ENCODE measurements at regions not wholly inside any gene's neighbourhood (a gene's known extent, or its start where the extent isn't known, plus 50 kb on each side); places are given as distances from the start of the nearest gene placed in this dataset.

- DNase-seq (ENCODE audit: insufficient read length, low spot score, missing footprints): peak; percentile 65
- TF ChIP-seq CTCF (IDR thresholded peaks at IDR 0.05; ENCODE audit: extremely low read depth, low read depth, low read length): peak; percentile 68
Measured at GRCh38 chr7:72493850-72494661, 81.9 kb upstream of the CALN1 start.

GRCh38 chr7:72492461-72493065, 80.4 kb upstream of the CALN1 start:
- H3K36me3 ChIP-seq (ENCODE audit: insufficient read depth, low read length): no peaks in the 10 kb centered on the region
- TF ChIP-seq CTCF (IDR thresholded peaks at IDR 0.05; ENCODE audit: extremely low read depth, low read depth, low read length): no peak
- H3K9me3 ChIP-seq (ENCODE audit: low read depth, low read length): no peaks in the 10 kb centered on the region
- no peak overlapping the region for H3K4me3 ChIP-seq (ENCODE audit: insufficient read depth, low read length)
- H3K27ac ChIP-seq (ENCODE audit: low read depth, low read length): no peak overlapping the region
- H4K20me1 ChIP-seq (ENCODE audit: insufficient read depth, low read length): no peaks in the 10 kb centered on the region
- no peaks in the 10 kb centered on the region for H3K79me2 ChIP-seq (ENCODE audit: insufficient read depth, low read length)
- no peaks in the 10 kb centered on the region for H3K4me1 ChIP-seq (ENCODE audit: insufficient read depth, low read length)
- DNase-seq (ENCODE audit: insufficient read length, low spot score, missing footprints): peak; percentile 62
- no peak overlapping the region for H2AFZ ChIP-seq (ENCODE audit: low read length)
- H3K4me2 ChIP-seq (ENCODE audit: insufficient read depth, low read length): no peak overlapping the region
- no peaks in the 10 kb centered on the region for H3K27me3 ChIP-seq (ENCODE audit: insufficient read depth, low read length)

More at GRCh38 chr7:72493850-72494661, 81.9 kb upstream of the CALN1 start:
- H3K27ac ChIP-seq (ENCODE audit: low read depth, low read length): no peak overlapping the region
- no peaks in the 10 kb centered on the region for H3K27me3 ChIP-seq (ENCODE audit: insufficient read depth, low read length)
- no peak overlapping the region for H3K4me2 ChIP-seq (ENCODE audit: insufficient read depth, low read length)
- no peaks in the 10 kb centered on the region for H4K20me1 ChIP-seq (ENCODE audit: insufficient read depth, low read length)
- H2AFZ ChIP-seq (ENCODE audit: low read length): no peak overlapping the region
- no peak overlapping the region for H3K4me3 ChIP-seq (ENCODE audit: insufficient read depth, low read length)
- H3K79me2 ChIP-seq (ENCODE audit: insufficient read depth, low read length): no peaks in the 10 kb centered on the region
- no peaks in the 10 kb centered on the region for H3K4me1 ChIP-seq (ENCODE audit: insufficient read depth, low read length)
- no peaks in the 10 kb centered on the region for H3K9me3 ChIP-seq (ENCODE audit: low read depth, low read length)
- no peaks in the 10 kb centered on the region for H3K36me3 ChIP-seq (ENCODE audit: insufficient read depth, low read length)

- no peaks in the 10 kb centered on the region for H3K9me3 ChIP-seq (ENCODE audit: low read depth, low read length)
- H2AFZ ChIP-seq (ENCODE audit: low read length): no peak overlapping the region
- no peak overlapping the region for H3K4me3 ChIP-seq (ENCODE audit: insufficient read depth, low read length)
- no peak overlapping the region for H3K27ac ChIP-seq (ENCODE audit: low read depth, low read length)
- no peak overlapping the region for H3K4me2 ChIP-seq (ENCODE audit: insufficient read depth, low read length)
- H3K36me3 ChIP-seq (ENCODE audit: insufficient read depth, low read length): no peaks in the 10 kb centered on the region
- no peaks in the 10 kb centered on the region for H4K20me1 ChIP-seq (ENCODE audit: insufficient read depth, low read length)
- no peak for TF ChIP-seq CTCF (IDR thresholded peaks at IDR 0.05; ENCODE audit: extremely low read depth, low read depth, low read length)
- no peaks in the 10 kb centered on the region for H3K4me1 ChIP-seq (ENCODE audit: insufficient read depth, low read length)
- no peaks in the 10 kb centered on the region for H3K79me2 ChIP-seq (ENCODE audit: insufficient read depth, low read length)
- no peaks in the 10 kb centered on the region for H3K27me3 ChIP-seq (ENCODE audit: insufficient read depth, low read length)
- DNase-seq (ENCODE audit: insufficient read length, low spot score, missing footprints): no peak
Measured at GRCh38 chr7:72490301-72490700, 78.2 kb upstream of the CALN1 start.

GRCh38 chr7:72481934-72482333, 69.8 kb upstream of the CALN1 start:
- Histone ChIP-seq H3K36me3 (ENCODE audit: insufficient read depth, low read length) (no peaks in the 10 kb centered on the region), H4K20me1 (ENCODE audit: insufficient read depth, low read length) (no peaks in the 10 kb centered on the region), H3K27ac (ENCODE audit: low read depth, low read length) (no peak overlapping the region), H3K4me1 (ENCODE audit: insufficient read depth, low read length) (no peaks in the 10 kb centered on the region), H3K9me3 (ENCODE audit: low read depth, low read length) (no peaks in the 10 kb centered on the region), H3K4me3 (ENCODE audit: insufficient read depth, low read length) (no peak overlapping the region), H3K79me2 (ENCODE audit: insufficient read depth, low read length) (no peaks in the 10 kb centered on the region), H2AFZ (ENCODE audit: low read length) (no peak overlapping the region), H3K27me3 (ENCODE audit: insufficient read depth, low read length) (no peaks in the 10 kb centered on the region), H3K4me2 (ENCODE audit: insufficient read depth, low read length) (no peak overlapping the region)
- no peak for TF ChIP-seq CTCF (IDR thresholded peaks at IDR 0.05; ENCODE audit: extremely low read depth, low read depth, low read length)
- DNase-seq (ENCODE audit: insufficient read length, low spot score, missing footprints): no peak

Data from osteoblast (primary cell).